ENCODE measurements at regions not wholly inside any gene's neighbourhood (a gene's known extent, or its start where the extent isn't known, plus 50 kb on each side); places are given as distances from the start of the nearest gene placed in this dataset.

- peak; percentile 90 for DNase-seq
These were observed 297.9 kb downstream of the UTRN start for GRCh38 chr6:144582939-144583613.

DNA sequence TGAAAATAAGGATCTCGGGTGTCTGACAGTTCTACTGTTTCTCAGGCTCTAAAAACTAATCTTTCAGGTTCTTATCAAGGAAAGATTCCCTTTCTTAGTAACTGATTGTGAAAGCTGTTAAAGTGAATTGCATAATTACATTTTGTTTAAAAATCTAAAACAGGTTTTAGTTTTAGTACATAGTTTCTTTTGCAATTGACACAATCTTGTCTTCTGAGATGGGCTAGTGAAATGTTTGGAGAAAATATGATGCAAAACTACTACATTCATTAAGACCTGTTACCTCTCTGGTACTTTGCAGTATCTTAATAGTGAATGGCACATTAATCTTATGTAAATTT, 298.4 kb downstream of the UTRN start:
- no peak for DNase-seq

DNA sequence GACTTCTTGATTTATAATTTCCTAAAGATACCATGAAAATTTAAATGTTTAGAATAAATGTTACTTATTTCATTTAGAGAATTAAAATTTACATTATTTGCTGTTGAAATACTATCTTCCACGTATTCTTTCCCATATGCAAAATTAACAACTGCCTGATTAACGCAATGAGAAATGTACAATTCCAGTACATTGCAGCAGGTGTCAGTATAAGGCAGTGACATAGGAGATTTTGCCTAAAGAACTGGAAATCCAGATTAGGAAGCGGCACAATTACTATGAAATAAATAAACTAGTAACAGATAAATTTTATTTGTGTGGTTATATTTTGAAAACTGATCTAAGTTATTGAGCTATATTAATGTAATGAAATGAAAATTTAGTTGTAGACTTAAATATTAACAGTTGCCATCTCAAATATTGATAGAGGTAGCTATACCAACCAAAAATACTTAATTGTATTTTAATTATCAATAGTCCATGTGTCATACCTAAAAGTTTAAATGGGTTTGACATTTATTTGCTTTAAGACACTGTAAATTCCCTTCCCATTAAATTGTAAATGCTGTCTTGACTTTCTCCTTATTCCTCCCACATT, 300.2 kb downstream of the UTRN start:
- peak; percentile 48 for DNase-seq

DNA sequence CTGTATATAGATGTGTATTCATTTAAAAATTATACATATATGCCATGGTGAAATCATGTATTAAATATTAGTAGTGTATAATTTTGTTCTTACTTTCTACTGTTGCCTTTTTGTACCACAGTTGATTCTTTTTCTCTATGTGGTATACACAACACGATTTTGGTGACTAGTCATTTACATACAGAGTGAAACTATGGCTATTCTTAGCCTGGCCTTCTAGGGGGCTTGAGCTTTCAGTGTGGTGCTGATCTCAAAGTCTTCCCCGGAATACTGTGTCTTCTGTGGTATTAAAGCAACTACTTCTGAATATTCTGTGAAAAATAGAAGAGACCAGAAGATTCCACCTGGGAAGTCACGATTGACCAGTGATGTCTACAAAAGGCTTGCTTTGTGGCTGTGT, 301.9 kb downstream of the UTRN start:
- DNase-seq, result no peak

GRCh38 chr6:144588697-144589325, 303.7 kb downstream of the UTRN start:
- DNase-seq, result peak; percentile 36

DNA sequence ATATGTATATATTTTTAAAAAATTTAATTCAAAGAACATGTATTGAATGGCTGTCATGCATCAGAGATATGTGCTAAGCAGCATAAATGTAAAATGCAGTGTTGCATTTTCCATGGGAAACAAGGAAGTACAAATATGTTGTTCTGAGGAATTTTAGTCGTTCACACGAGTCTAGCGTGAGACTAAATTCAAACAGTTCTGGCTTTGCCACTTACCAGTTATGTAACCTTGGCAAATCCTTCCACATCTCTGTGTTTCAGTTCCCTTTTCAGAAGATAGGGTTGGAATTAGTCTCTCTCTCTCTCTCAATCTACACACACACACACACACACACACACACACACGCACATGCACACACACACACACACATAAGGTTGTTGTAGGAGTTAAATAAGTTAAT, 305.4 kb downstream of the UTRN start:
- DNase-seq, result no peak

DNA sequence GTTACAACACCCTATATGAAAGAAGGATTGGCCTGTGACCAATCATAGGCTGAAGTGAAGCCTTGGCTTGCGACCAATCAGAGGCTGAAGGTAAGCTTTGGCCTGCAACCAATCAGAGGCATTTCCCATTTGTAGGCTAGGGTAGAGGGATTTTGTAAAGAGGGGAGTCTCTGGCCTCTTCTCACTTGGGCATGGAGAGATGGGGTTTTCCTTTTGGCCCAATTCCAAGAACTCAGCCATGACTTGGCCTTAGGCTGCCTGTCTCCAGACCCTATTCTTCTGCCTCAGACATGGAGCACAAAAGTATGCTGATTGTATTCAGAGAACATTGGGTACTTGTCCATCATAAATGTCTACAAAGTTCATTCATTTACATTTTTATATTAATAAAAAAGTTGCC, 308.3 kb downstream of the UTRN start:
- DNase-seq, result no peak

DNA sequence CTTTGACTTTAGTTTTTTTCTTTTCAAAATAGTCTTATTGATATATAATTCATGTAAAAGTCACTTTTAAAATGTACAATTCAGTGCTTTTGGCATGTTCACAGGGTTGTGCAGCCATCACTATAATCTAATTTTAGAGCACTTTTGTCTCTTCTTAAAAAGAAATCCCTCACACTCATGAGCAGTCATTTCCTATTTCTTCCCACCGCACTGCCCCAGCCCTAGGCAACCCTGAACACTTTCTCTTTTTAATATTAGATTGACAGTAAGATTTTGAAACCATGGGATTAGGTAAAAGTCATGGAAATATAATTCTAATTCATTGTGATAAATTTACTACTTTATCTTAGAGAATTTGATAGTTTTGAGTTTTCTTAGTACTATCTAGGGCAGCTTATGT, 309.4 kb downstream of the UTRN start:
- no peak for DNase-seq

- no peak for DNase-seq
These were observed 310.1 kb downstream of the UTRN start for GRCh38 chr6:144595266-144595665.

- DNase-seq, result peak; percentile 35
These were observed 312.4 kb downstream of the UTRN start for GRCh38 chr6:144597511-144597910.

- no peak for DNase-seq
These were observed 314.5 kb downstream of the UTRN start for GRCh38 chr6:144599615-144600014.

DNA sequence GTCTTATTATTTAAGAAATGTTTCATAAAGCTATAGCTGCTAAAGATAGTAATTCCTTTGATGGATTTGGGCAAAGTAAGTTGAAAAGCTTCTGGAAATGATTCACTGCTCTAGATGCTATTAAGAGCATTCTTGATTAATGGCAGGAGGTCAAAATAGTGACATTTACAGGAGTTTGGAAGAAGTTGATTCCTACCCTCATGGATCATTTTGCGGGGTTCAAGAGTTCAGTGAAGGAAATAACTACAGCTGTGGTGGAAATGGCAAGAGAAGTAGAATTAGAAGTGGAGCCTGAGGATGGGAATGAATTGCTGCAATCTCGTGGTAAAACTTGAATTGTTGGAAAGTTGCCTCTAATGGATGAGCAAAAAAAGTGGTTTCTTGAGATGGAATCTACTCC, 316.1 kb downstream of the UTRN start:
- no peak for DNase-seq

GRCh38 chr6:144602523-144603180, 317.5 kb downstream of the UTRN start:
- DNase-seq, result peak; percentile 55

GRCh38 chr6:144606083-144606482, 320.9 kb downstream of the UTRN start:
- DNase-seq, result no peak

DNA sequence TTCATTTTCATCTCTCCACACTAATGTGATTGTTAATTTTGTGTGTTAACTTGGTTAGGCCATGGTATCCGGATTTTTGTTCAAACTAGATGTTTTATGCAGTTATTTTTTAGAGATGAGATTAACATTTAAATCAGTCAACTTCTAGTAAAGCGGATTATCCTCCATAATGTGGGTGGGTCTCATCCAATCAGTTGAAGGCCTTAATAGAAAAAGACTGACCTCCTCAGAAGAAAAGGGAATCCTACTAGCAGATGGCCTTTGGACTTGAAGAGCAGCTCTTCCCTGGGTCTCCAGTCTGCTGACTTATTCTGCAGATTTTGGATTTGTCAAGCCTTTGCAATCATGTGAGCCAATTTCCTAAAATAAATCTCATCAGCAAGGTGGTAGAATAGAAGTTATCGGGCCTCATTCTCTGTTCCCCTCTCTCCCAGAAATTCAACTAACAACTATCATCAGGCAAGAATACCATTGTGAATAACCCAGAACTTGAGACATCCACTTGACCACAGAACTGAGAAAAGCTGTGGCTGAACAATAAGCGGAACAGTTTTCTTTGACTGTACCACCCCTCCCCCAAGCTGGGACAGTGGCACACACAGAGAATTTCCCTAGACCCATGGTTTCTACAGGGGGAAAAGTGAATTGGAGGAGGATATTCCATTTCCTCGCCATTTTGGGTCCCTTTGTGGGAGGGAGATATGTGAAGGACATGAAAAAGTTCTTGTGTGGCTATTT, 323.0 kb downstream of the UTRN start:
- DNase-seq, result no peak

DNA sequence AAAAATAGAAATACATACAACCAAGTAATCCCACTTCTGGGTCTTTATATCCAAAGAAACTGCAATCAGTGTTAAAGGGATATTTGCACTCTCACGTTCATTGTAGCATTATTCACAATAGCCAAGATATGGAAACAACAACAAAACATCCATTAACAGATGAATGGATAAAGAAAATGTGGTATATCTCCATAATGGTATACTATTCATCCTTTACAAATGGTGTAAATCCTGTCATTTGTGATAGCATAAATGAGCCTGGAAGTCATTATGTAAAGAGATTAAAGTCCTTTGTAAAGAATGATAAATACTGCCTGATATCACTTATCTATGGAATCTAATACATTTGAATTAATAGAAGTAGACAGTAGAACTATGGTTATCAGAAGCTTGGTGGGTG, 327.7 kb downstream of the UTRN start:
- no peak for DNase-seq

- DNase-seq, result peak; percentile 42
These were observed 328.7 kb downstream of the UTRN start for GRCh38 chr6:144613859-144614258.

- no peak for DNase-seq
These were observed 330.7 kb downstream of the UTRN start for GRCh38 chr6:144615870-144616269.

GRCh38 chr6:144617191-144617590, 332.1 kb downstream of the UTRN start:
- DNase-seq, result no peak

DNA sequence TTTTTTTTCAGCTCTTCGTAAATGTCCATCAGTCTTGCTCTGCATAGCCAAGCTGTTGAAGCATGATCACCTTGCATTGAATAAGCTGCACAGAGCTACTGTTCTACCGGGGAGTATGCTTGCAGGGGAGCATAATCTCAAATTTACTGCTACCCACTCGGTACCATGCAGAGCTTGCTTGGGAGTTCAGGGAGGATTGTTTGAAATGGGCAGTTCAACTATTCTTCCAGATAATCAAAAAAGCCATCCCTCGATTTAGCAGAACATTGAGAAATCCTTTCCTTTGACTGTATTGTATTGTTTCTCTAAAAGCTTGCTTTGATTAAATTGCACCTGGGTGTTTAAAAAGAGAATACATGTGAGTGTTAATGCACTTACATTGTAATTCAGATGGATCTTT, 332.6 kb downstream of the UTRN start:
- no peak for DNase-seq

DNA sequence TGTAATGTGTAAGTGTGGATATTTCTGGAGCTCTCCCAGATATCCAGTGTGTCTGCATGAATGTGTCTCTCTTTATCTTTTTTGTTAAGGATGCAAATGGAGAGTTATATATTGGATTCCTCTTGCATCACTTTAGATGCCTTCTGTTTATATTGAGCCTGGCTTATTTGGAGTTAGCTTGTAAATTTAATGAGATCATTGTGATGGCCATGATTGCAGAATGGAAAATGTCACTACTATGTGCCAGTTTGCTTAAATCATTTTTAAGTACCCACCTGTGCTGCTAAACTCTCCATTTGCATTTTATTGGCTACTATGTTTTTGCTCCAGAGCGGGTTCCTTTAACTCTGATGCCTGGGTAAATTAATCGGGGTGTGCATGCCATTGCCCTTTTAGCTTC, 334.8 kb downstream of the UTRN start:
- no peak for DNase-seq

GRCh38 chr6:144621332-144621731, 336.2 kb downstream of the UTRN start:
- no peak for DNase-seq

- DNase-seq, result no peak
These were observed 339.1 kb downstream of the UTRN start for GRCh38 chr6:144624246-144624645.
